Stimulated activated CD8-positive, alpha-beta memory T cell treated with anti-CD3 and anti-CD28 coated beads, Interleukin-4, amount 100 ng/mL, for 48 hours (primary cell): ENCODE measurements at regions not wholly inside any gene's neighbourhood (a gene's known extent, or its start where the extent isn't known, plus 50 kb on each side); places are given as distances from the start of the nearest gene placed in this dataset.
"Not testable (repeated sequence)": the region's sequence is repeated elsewhere in the genome, so short reads cannot be mapped to it uniquely, and the experiment has no call there.

Experiments
- DNase-seq: peaks from one replicate; pipeline ENCODE4 v3.0.0-alpha.2; 2020

DNA sequence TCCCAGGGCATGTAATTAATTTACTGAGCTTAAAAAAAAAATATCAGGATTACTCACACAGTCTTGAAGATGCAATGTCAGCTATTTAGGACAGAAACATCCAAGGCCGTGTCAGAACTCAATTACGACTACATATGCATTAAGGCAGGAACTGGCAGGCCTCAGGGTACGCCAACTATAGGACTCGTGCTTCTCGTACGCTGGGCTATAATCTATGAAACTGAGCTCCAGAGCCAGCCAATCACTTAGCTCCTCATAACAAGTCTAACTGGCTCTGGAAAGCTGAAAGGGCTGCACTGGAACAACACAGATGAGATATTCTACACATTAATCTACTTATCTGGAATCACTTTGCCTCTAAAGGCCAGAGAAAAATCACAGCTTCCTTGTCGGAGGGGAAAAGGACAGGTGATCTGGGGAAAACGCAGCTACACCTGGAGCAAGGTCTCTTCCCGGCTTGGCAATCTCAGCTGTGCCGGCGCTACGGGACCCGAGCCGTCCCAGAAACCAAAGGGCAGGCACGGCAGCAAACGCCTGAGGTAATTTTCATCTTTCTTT, 212.0 kb downstream of the DEPDC1B start:
- DNase-seq = no peak

DNA sequence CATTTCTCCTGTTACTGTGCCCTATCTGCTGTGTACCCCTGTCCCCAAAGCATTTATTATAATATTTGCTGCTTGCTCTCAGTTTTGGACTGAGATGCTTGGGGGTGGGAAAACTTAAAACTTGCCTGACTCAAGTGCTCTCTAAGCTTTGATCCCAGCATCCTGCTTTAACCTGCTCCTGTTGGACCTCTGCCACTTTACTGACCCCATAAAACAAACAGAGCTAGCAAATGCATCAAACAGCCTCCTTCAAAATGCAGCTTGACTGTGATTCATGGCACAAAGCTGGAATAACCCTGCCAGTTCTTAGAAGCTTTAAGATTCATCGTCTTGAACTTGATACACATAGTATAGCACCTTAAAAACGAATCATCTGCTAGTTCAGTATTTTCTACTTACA, 212.5 kb downstream of the DEPDC1B start:
- no peak for DNase-seq

DNA sequence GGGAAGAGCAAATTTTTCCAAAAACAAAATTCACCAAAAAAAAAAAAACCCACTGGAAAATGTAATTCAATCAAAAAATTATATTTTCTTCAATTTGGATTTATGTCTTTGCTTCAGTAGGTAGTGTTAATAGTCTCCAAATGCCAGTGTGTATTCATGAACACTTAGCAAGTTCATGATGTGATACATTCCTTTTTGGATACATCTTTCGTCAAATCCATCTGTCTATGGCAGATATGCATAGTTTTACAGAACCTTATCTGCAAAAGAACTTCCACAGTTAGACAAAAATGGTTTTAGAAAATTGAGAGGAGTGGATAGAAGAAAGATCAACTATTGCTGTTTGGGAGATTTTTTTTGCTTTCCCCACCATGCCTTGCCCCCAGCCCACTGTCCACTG, 214.6 kb downstream of the DEPDC1B start:
- no peak for DNase-seq

DNA sequence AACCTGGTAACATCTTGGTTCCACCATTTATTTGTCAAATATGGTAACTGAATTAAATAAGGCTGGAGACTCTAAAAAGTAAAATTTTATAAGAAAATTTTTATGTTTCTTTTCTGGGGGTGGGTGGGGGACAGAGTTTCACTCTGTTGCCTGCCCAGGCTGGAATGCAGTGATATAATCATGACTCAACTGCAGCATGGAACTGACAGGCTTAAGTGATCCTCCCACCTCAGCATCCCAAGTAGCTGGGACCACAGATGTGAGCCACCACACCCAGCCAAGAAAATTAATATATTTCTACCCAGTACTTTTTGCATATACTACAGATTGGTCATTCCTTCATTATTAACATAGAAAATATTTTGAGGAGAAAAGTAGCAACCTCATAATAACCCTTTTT, 216.9 kb downstream of the DEPDC1B start:
- DNase-seq = no peak

DNA sequence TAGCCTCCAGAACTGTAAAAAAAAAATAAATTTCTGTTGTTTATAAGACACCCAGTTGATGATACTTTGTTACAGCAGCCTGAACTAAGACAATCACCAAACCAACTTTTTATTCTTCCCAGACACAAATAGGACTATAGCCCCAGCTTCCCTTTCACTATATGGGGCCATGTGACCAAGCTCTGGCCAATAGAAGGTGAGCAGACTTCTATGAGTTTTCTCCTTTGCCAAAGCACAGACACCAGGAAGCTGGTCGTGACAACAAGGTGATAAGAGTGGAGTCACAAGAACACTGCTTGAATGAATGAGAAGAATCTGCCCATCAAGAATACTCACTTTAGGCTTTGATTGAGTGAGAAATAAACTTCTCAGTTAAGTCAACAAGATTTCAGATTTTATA, 217.7 kb downstream of the DEPDC1B start:
- no peak for DNase-seq

DNA sequence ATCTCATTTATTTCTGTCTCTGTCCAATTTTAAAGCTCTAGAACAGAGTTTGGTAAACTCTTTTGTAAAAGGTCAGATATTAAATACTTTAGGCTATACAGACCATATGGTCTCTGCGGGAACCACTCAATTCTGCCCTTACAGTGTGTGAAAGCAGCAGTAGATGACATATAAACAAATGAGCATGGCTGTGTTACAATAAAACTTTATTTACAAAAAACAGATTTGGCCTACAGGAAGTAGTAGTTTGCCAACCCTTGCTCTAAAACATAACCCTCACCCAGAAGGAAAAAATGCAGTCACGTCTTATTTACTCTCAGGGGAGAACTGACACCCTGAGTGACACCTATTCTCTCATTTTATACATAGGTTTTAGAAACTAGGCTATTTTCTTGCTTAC, 220.4 kb downstream of the DEPDC1B start:
- no peak for DNase-seq

DNA sequence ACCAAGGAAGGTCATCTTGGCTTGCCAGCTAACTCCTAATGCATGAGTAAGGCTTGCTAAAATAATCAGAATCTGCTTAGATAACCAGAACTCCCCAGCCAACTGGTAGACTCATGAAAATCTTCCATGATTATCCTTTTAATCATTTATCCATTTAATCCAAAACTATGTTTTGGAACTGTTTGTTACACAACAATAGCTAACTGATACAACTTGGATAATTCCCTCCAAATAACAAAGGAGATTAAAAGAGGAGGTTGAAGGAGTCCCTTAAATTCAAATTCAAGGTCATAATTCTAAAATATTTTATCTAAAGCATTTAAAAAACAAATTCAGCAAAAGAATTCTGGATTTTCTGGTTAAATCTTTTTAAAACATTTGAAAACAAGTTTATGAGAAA, 222.1 kb downstream of the DEPDC1B start:
- no peak for DNase-seq

DNA sequence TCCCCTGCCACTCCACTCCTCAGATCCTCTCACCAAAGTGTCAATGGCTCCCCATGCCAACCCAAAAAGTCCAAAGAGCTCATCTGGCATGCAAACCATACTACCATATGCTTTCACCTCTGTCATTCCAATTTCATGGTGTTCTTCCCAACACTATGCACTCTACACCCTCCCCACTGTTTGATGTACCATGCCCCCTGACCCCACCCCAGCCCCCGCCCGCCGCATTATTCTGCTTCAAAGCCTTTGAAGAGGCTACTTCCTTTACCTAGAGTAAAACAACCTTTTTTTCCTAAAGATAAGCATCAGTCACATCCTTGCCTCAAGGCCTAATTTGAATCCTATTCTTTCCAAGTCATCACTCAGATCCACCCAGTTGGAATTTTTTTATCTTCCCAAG, 226.3 kb downstream of the DEPDC1B start:
- no peak for DNase-seq

DNA sequence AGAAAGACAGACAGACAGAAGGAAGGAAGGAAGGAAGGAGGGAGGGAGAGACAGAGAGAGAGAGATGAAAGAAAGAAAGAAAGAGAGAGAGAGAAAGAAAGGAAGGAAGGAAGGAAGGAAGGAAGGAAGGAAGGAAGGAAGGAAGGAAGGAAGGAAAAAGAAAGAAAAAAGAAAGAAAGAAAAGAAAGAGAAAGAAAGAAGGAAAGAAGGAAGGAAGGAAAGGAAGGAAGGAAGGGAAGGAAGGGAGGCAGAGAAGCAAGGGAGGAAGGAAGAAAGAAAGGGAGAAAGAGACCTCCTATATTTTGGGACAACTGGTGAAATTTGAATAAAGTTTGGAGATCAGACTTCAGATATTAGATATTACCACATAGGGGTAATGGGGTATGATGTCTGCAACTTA, 226.9 kb downstream of the DEPDC1B start:
- DNase-seq = not testable (repeated sequence)

DNA sequence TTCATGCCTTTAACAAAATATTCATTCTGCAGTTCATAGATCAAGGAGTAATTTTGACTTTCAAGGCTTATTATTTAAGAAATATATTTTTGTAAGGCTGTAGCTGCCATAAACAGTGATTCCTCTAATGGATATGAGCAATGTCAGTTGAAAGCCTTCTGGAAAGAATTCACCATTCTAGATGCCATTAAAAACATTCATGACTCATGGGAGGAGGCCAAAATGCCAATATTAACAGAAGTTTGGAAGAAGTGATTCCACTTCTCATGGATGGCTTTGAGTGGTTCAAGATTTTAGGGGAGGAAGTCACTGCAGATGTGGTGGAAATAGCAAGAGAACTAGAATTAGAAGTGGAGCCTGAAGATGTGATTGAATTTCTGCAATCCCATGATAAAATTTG, 229.1 kb downstream of the DEPDC1B start:
- no peak for DNase-seq

DNA sequence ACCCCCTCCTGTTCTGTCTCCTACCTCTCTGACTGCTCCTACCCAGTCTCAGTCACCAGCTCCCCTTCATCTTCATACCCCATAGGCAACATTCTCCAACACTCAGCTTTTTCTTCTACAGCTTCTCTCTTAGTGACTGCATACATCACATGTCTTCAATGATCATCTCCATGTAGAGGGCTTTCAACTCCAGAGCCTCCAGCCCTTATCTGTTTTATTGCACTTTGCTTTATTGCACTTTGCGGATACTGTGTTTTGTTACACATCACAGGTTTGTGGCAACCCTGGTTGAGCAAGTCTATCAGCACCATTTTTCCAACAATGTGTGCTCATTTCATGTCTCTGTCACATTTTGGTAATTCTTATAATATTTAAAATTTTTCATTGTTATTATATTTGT, 230.7 kb downstream of the DEPDC1B start:
- DNase-seq = no peak

DNA sequence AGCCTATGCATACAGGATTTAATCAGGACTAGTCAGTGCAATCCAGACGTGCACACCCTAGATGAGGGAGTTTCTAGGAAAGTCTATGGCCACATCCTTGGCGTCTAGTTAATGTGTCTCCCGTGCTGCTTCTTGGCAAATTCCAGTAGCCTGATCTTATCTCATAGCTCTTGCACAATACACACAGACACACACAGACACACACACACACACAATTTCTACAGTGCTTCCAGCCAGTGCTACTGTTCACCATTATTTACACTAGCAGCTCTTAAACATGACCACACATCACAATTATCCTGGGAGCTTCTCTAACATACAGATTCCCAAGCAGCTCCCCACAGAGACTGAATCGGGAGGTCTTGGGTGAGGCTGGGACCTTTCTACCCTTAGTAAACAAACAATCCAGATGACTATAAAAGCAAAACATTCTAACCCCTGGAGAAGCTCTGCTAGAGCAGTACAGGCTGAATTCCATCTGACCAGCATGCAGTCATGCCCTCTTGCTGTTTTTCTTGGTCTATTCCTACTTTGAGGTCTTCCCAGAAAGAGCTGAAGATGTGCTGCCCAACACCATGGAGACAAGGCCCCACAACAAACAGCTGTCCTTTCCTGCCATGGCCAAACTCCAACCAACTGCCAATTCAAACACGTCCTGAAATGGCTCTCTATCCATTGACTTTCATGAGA, 236.6 kb downstream of the DEPDC1B start:
- DNase-seq = no peak

DNA sequence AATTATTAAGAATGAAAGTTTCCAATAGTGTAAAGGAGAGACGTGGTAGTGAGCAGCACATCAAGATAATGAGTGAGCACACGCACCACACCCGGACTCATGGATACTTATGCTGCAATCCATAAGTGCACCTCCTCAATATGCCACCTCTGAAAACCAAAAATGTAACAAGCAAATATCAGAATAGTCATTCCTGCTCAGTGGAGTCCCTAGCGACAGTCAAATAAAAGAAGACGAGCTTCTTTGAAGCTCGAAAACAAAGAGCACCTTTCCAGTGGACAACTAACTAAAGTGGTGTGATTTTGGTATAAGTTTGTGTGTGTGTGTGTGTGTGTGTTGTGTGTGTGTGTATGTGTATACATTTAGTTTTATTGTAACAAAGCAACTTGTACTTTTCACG, 241.3 kb downstream of the DEPDC1B start:
- no peak for DNase-seq

DNA sequence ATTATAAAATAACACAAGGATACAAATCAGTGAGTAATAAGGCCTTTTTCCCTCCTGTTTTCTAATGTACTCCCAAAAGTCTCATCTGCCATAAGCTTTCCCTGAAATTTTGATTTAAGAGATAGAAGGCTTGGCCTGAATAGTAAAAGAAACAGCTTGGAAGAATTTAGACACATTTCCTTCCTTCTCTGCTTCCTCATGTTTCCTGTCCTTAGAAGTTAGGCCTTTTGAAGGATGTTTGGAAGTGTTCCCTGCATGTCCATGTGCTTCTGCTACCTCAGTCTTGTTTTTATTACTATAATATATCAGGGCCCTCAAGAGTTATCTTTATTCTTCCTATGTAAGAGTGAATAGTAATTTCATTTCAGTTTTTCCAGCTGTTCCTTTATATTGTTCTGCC, 242.7 kb downstream of the DEPDC1B start:
- no peak for DNase-seq

DNA sequence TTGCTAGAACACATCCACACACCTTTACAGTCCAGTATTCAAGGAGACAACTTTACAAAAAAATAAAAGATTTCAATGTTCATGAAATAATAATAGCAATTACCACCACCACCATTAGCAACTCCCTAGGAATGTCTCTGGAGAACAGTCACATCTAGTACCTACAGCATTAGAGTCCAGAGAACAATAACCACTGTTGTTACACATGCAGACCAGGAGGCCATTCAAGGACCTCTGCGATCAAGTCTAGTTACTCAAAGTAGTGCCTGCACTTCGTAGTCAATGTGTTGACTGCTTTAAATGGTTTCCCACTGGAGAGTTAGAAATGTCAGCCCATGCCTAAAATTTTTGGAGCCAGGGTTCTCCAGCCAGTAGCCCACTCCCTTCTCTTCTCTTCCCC, 244.4 kb downstream of the DEPDC1B start:
- no peak for DNase-seq

DNA sequence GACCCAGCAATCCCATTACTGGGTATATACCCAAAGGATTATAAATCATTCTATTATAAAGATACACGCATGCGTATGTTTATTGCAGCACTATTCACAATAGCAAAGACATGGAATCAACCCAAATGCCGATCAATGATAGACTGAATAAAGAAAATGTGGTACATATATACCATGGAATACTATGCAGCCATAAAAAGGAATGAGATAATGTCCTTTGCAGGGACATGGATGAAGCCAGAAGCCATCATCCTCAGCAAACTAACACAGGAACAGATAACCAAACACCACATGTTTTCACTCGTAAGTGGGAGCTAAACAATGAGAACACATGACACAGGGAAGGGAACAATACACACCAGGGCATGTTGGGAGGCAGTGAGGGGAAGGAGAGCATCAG, 245.7 kb downstream of the DEPDC1B start:
- DNase-seq = not testable (repeated sequence)

DNA sequence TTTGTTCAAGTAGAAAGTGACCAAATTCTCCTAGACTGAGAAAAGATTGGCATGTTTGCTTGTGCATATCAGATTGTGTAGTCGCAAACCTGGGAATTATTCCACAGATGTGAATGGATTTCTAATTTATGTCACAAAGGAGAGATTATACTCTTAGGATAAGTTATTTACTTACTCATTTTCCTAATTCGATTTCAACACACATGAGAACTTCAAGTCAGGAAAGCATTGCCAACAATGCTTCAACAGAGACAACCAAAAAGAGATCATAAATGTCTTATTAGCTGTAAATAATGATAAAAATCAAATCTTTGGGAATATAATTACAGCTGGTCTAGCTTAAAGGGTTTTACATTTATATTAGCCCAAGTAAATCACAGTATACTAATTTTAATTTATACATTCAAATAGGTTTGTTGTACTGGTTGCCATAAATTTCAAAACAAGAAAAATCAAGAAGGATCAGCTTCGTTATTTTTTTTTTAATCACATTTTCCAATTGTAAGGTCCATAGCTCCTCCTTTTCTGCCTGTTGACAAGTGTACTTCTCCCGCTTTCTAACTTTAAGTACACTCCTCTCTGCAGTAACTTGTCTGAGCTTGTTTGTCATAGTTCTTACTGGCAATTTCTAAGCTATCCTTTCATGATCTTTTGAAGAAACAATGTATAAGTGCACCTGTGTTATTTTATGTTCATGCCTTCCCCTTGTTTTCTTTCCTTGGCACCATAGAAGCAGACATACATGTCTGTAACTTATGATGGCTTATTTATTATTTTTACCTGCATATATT, 246.6 kb downstream of the DEPDC1B start:
- no peak for DNase-seq

DNA sequence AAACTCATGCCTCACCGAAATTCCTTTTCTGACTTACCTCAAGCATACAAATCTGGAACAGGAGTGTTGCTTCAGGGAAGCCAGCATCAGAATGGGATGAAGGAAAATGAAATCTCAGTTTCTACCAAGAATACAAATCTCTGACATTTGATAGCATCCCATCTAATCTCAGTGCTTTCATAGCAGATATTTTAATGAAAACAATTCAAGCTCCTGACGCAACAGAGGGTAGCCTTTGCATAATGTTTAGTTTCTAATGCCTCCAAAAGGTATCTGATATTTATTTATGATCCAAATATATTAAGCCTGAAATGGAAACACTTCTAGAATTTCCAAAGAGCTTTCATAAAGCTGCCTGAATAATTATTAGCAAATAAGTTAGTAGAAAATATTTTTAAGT, 251.4 kb downstream of the DEPDC1B start:
- no peak for DNase-seq

DNA sequence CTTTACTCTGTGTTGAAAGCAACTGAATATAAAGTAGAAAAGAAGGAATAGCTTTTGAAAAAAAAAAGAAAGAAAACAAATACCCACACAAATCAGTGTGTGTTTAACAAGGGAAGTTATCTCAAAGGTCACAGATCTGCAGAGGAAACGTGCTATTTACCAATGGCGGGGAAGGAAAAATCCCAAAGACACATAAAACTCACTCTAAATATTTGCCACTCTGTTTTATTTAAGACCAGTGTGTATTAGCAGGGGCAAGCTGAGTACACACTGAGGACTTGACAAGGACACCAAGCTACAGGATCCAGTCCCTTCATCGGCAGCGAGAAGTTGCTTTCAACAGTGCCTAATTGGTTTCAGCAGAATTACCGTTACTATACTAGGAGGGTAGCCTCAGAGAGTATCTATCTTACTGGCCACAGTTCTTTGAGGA, 252.5 kb downstream of the DEPDC1B start:
- DNase-seq = no peak

DNA sequence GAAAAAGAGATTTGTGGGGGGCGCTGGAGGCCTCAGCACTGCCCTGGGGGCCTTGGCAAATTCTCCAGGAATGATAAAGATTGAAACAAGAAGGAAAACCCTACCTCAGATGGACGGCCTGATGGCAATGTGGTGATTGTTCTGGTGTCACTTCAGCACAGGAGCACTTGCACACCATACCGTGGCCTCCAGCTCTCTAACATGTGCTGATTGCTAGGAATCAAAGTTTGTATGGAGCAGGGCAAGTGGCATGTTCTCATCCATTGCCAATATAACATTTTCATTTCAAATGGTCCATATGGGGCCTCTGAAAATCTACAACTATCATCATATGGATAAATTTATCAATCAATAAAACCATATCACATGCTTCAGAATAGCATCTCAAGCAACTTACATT, 253.0 kb downstream of the DEPDC1B start:
- no peak for DNase-seq

DNA sequence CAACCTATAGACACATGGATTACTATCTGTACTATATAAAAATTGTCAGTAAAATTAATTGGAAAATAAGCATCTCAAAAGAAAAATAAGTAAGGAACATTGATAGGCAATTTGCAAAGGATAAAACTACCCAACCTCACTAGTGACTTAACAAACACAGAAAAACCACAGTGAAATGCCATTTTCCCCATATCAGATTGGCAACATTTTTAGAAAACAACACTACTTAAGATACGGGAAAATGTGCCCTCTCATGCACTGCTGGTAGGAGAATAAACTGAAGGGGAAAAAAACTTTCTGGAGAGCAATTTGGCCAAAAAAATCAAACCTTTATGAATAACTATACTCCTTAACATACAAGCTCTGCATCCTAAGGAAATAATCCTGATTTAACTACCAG, 254.0 kb downstream of the DEPDC1B start:
- no peak for DNase-seq

DNA sequence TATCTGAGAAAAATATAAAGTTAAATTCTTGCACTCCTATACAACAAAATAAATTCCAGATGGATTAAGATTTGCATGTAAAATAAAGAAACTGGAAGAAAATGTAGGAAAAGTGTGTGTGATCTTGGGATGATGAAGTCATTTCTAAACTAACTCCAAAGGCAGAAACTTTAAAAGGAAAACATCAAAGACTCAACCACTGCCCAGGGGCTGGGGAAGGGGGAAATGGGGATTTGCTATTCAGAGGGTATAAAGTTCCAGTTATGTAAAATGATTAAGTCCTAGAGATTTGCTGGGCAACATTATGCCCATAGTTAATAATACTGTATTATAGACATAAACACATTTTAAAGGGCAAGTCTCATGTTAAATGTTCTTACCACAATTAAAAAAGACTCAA, 254.5 kb downstream of the DEPDC1B start:
- DNase-seq = no peak

DNA sequence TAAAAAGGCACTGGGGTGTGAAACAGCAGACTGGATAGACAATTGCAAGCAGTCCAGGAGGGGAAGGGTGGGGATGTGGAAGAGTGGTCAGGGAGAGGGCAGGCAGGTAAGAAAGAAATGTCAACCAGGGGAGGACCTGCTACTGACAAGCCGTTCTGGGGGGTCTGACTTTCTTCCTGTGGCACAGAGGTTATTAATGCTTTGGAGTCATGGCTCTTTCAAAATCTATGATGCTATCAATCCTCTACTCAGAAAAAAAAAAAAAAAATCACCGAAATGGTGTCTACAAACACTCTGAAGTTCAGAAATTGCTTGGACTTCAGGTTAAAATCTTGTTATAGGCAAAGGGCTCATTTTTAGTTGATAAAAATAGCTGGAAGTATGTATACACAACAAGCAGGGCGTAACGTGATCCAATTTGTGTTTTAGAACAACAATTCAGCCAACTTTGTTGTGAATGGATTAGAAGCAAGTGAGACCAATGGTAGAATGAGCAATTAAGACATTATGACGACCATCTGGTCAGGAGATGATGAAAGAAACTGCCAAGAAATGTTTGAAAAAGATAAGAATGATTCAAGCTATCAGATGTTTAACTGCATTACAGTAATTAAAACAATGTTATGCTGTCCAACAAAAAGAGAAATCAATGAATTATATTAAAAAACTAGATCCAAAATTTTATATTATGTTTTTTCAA, 255.2 kb downstream of the DEPDC1B start:
- DNase-seq = no peak

DNA sequence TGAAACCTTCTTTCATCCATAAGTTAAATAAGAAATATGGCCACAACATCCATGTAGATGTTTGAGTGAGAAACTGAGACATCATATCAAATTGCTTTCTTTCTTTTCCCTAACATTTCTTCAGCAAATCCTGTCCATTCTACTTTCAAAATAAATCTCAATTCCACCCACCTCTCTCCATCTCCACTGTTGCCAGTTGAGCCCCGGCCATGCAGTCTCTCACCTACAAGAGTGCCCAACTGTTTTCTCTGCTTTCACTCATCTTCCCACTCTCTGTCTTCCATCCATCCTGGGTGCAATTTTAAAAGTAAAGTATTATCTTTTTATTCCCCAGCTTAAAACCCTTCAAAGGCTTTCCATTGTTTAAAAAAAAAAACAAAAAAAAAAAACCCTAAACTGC, 260.4 kb downstream of the DEPDC1B start:
- no peak for DNase-seq
